ENCODE measurements at regions not wholly inside any gene's neighbourhood (a gene's known extent, or its start where the extent isn't known, plus 50 kb on each side); places are given as distances from the start of the nearest gene placed in this dataset.

- no peak for TF ChIP-seq POLR2A (IDR thresholded peaks at IDR 0.05; ENCODE audit: extremely low read depth, insufficient read length)
- no peak for DNase-seq (ENCODE audit: low read depth)
- H3K4me3 ChIP-seq (ENCODE audit: low read depth, low read length) = no peak overlapping the region
These were observed 289.9 kb upstream of the SMC2 start for GRCh38 chr9:103804077-103804735.

DNA sequence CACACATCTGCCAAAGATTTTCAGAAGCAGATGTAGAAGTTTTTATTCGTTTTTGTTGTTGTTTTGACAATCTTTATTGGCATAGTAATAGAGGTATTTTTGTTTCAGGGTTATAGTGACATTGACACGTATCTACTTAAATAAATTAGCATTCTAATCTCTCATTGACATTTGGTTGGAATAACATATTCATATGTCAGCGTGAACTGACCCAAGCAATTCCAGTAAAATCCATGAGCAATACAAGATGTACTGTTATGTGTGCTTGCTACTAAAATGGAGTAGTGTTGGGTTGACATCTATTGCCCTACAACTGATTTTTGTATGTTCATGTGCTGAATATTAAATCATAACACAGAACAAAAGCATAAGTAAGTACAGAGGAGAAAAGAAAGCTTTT is 284.4 kb upstream of the SMC2 start:
- DNase-seq (ENCODE audit: low read depth) = no peak
- no peak overlapping the region for H3K4me3 ChIP-seq (ENCODE audit: low read depth, low read length)
- TF ChIP-seq MAX (IDR thresholded peaks at IDR 0.05; ENCODE audit: low read depth, low read length) (no peak), POLR2A (IDR thresholded peaks at IDR 0.05; ENCODE audit: extremely low read depth, insufficient read length) (no peak), MYC (IDR thresholded peaks at IDR 0.05; ENCODE audit: low read depth, low read length) (no peak), CTCF (IDR thresholded peaks at IDR 0.05; ENCODE audit: low read depth, low read length) (no peak)

DNA sequence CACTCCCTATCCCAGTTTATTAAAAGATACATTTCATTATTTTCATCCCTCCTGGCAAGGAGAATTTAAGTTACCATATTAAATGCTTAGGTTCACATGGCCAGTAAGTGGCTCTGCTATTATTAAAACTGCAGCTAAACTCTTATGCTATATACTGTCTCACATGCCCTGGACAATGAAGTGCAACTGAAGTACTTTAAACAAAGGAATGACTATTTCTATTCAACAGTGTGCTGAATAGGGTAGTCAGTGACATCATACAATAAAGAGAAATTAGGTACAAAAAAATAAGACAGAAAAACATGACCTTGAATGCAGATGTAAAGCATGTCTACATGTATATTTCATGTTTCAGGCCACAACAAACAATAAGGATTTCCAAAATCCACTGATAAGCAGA is 282.6 kb upstream of the SMC2 start:
- TF ChIP-seq MAX (IDR thresholded peaks at IDR 0.05; ENCODE audit: low read depth, low read length) (no peak), MYC (IDR thresholded peaks at IDR 0.05; ENCODE audit: low read depth, low read length) (no peak)
- DNase-seq (ENCODE audit: low read depth) = no peak
- H3K4me3 ChIP-seq (ENCODE audit: low read depth, low read length) = no peak overlapping the region

DNA sequence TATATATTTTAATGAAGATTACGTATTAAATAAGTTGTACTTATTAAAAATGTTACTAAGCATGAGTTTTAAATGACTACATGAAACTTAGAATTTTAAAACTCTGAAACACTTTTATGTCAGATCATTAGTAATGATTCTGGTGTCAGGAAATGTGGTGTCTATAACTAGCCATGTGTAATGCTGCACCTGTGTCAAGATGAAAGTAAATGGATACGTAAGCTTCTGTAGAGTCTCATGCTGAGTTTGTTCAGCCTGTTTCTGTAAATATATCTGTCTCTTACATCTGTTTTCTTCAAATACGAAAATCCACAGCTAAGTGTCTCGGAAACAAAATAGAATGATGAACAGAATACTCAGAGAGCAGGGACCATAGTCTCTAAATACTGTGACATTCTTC is 278.0 kb upstream of the SMC2 start:
- no peak overlapping the region for H3K4me3 ChIP-seq (ENCODE audit: low read depth, low read length)
- no peak for DNase-seq (ENCODE audit: low read depth)
- TF ChIP-seq POLR2A (IDR thresholded peaks at IDR 0.05; ENCODE audit: extremely low read depth, insufficient read length) = no peak
- TF ChIP-seq MAX (IDR thresholded peaks at IDR 0.05; ENCODE audit: low read depth, low read length) = no peak
- no peak for TF ChIP-seq MYC (IDR thresholded peaks at IDR 0.05; ENCODE audit: low read depth, low read length)
- TF ChIP-seq CTCF (IDR thresholded peaks at IDR 0.05; ENCODE audit: low read depth, low read length) = no peak

- no peak overlapping the region for H3K4me3 ChIP-seq (ENCODE audit: low read depth, low read length)
- TF ChIP-seq MYC (IDR thresholded peaks at IDR 0.05; ENCODE audit: low read depth, low read length) = no peak
- no peak for TF ChIP-seq POLR2A (IDR thresholded peaks at IDR 0.05; ENCODE audit: extremely low read depth, insufficient read length)
- TF ChIP-seq CTCF (IDR thresholded peaks at IDR 0.05; ENCODE audit: low read depth, low read length) = no peak
- no peak for TF ChIP-seq MAX (IDR thresholded peaks at IDR 0.05; ENCODE audit: low read depth, low read length)
- DNase-seq (ENCODE audit: low read depth) = no peak
These were observed 274.2 kb upstream of the SMC2 start for GRCh38 chr9:103819936-103820335.

DNA sequence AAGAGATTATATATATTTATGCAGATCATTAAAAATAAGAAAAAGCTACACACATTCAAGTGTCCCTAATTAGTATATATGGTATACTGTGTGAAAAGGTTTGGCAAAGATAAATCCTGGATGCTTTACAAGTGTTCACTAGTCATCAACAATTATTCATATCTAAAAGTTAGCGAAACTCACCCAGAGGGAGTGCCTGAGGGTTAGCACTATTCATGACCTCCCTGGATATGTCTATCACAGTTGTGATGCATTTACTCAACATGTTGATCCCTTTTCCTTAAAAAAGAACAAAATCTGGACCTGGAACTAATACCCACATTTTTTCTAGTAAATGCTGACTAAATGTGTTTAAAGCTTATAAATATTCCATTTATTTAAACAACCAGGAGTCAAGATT is 273.0 kb upstream of the SMC2 start:
- no peak for TF ChIP-seq MAX (IDR thresholded peaks at IDR 0.05; ENCODE audit: low read depth, low read length)
- no peak for TF ChIP-seq MYC (IDR thresholded peaks at IDR 0.05; ENCODE audit: low read depth, low read length)
- no peak for TF ChIP-seq CTCF (IDR thresholded peaks at IDR 0.05; ENCODE audit: low read depth, low read length)
- no peak for TF ChIP-seq POLR2A (IDR thresholded peaks at IDR 0.05; ENCODE audit: extremely low read depth, insufficient read length)
- DNase-seq (ENCODE audit: low read depth) = no peak
- no peak overlapping the region for H3K4me3 ChIP-seq (ENCODE audit: low read depth, low read length)

- no peak for DNase-seq (ENCODE audit: low read depth)
- no peak overlapping the region for H3K4me3 ChIP-seq (ENCODE audit: low read depth, low read length)
- TF ChIP-seq MYC (IDR thresholded peaks at IDR 0.05; ENCODE audit: low read depth, low read length) = no peak
- TF ChIP-seq POLR2A (IDR thresholded peaks at IDR 0.05; ENCODE audit: extremely low read depth, insufficient read length) = no peak
- no peak for TF ChIP-seq CTCF (IDR thresholded peaks at IDR 0.05; ENCODE audit: low read depth, low read length)
- no peak for TF ChIP-seq MAX (IDR thresholded peaks at IDR 0.05; ENCODE audit: low read depth, low read length)
These were observed 256.2 kb upstream of the SMC2 start for GRCh38 chr9:103837940-103838339.

Measured in NB4 (cell line).